ENCODE measurements at regions not wholly inside any gene's neighbourhood (a gene's known extent, or its start where the extent isn't known, plus 50 kb on each side); places are given as distances from the start of the nearest gene placed in this dataset.

- no peak for TF ChIP-seq EZH2 (IDR thresholded peaks at IDR 0.05; ENCODE audit: borderline replicate concordance)
- TF ChIP-seq, protein P1, sequence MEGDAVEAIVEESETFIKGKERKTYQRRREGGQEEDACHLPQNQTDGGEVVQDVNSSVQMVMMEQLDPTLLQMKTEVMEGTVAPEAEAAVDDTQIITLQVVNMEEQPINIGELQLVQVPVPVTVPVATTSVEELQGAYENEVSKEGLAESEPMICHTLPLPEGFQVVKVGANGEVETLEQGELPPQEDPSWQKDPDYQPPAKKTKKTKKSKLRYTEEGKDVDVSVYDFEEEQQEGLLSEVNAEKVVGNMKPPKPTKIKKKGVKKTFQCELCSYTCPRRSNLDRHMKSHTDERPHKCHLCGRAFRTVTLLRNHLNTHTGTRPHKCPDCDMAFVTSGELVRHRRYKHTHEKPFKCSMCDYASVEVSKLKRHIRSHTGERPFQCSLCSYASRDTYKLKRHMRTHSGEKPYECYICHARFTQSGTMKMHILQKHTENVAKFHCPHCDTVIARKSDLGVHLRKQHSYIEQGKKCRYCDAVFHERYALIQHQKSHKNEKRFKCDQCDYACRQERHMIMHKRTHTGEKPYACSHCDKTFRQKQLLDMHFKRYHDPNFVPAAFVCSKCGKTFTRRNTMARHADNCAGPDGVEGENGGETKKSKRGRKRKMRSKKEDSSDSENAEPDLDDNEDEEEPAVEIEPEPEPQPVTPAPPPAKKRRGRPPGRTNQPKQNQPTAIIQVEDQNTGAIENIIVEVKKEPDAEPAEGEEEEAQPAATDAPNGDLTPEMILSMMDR (IDR thresholded peaks at IDR 0.05; ENCODE audit: poor library complexity) = no peak
Measured at GRCh38 chr18:68429841-68430240, 285.1 kb downstream of the TMX3 start.

Measured in hepatocyte (in vitro differentiated cells).